HG03442 (cell line): ENCODE measurements at regions not wholly inside any gene's neighbourhood (a gene's known extent, or its start where the extent isn't known, plus 50 kb on each side); places are given as distances from the start of the nearest gene placed in this dataset.
"Not testable (repeated sequence)": the region's sequence is repeated elsewhere in the genome, so short reads cannot be mapped to it uniquely, and the experiment has no call there.

Experiments used
- ATAC-seq: cut with Tn5 transposase; IDR thresholded peaks from one replicate; pipeline ENCODE4 v1.9.1; 2021; ENCODE audit warnings: mild to moderate bottlenecking, moderate library complexity; ENCODE audit not compliant: unreplicated experiment

DNA sequence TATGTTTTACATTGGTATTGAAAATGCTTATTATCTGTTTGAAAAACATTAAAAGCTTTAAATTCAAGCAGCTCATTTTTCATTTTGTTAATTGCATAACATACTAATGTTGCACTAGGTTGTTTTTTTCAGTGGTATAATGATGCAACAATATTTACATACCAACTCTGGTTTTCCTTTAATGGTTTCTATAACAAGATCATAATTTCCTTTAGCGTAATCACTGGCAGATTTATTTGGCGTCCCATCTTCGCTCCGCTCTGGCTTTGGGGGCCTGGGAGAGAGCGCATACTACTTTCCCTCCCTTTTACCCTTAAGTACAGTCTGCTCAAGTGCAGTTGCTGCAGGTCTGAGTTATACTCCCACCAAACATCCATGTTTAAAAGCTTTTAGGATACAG is 574.1 kb downstream of the PRKD1 start:
- ATAC-seq = no peak

DNA sequence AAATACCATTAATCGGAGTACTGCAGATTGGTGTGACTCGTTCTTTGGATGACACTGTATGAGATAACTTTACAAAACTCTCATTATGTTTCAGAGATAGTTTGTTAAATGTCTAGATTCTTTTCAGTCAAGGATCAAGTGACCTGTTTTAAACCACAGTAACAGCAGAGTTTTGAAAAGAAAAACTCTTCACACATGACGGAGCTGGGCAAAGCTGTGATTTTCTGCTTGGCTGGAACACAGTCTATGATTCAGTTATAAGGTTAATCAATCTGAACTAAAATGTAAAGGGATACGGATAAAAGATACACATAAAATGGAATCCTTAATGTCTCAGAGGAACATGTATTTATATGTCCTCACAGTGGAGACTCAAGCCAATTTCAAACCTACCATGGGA is 573.2 kb downstream of the PRKD1 start:
- ATAC-seq = no peak

DNA sequence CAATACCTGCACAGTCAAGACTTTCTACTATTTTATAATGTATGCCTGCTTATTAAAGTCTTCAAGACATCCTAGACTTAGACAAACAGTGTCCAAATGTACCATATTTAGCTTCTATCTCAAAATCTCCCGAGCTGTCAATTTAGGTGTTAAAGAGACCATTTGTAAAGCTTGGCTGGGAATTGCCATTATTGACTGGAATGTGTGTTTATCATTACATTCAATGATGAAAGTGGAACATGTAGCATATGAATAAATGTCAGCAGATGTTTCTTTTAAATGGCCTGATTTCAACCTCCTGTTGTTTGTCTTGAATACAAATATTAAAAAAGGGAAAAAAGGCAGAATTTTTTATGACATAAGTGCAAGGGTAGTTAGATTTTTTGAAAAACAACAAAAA is 572.3 kb downstream of the PRKD1 start:
- no peak for ATAC-seq

DNA sequence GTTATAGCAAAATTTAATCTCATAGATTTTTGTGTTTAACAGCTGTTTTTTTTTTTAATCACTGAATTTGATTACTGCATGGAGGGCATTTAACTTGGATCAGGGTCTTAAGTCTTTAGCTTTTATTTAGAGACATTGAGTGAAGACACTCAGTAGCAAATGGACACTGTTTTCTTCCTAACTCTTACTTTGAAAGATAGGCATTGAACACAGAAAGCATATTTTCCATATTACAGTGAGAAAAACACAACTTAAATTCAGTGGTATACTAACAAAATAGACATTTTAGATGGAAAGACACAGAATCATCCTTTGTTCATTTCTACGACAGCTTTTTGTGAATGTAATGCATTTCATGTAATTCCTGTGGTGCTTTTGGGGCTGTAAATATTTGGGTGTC is 571.8 kb downstream of the PRKD1 start:
- ATAC-seq = no peak

DNA sequence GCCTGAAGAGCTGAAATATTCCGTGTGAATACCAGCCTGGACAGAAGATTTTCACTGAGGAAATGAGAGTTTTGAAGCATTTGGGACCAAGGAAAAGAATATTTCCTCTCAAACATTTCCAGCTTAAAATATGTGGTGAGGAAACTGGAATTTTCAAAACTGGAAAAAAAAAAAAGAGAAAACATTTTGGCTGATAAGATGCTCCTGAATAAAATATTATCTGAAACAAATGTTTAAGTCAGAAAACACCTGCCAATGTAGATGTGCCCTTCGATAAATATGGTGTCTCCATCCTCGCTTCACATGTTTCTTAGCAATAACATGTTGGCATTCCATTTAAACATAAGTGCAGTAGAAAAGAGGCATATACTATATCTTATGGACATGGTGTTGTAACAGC is 567.0 kb downstream of the PRKD1 start:
- ATAC-seq = no peak

DNA sequence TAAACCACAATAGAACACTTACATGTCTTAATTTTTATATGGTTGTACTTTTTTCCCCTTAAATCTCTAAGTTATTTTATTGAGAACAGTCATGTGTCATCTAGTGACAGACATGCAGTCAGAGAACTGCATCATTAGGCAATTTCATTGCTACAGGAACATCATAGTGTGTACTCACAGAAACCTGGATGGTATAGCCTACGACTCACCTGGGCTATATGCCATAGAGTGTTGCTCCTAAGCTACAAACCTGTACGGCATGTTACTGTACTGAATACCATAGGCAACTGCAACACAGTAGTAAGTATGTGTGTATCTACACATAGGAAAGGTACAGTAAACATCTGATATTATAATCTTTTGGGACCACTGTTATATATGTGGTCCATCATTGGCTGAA is 557.6 kb downstream of the PRKD1 start:
- no peak for ATAC-seq

DNA sequence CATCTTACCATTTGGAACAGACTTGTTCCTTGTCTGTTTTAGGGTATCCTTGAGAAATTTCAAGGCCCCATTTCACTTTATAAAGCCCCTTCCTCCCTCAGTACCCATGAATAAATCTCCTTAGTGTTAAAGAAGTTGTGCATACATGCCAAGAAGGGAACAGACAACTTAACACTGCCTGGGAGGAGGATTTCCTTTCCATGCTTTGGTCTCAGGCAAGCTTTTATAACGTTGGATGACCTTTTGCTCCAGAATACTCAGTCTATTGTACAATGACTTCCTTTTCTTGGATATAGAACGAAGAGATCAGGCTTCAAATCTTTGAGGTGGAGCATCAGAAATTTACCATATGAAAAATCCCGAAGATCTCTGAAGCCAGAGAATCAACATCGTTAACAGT is 551.4 kb downstream of the PRKD1 start:
- ATAC-seq = no peak

DNA sequence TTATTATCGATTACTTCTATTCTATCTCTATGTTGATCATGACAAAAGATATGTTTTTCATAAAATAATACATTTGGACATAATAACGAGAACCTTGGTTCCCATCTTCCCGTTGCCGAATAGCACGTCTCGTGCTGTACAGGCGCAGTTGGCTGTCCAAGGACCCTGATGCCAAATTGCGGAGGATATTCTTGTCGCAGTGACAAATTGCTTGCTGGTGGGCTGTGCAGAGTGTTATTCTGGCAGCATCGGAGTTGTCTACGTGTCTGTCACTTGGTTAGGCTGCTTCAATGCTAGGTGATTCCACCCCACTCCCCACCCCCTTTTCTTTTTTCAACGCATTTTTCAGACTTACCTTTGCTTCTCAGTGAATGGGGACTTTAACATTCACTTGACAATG is 546.8 kb downstream of the PRKD1 start:
- ATAC-seq = no peak

DNA sequence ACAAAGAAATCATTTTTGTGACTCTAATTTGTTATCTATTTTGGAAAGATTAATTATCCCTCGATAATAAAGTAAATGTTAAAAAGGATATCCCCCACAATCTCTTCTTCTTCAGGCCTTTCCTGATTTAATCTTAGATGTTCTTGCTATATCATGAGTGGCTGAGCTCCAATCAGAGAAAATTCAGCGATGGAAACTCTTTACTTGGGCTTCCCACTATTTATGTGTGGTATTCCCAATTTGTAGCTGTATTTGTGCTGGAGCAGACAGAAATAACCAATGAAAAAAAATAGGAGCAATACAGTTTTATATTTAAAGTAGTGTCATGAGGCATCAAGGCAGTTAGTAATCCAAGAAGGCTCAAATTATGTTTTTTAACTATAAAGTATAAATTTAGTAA is 539.1 kb downstream of the PRKD1 start:
- no peak for ATAC-seq

DNA sequence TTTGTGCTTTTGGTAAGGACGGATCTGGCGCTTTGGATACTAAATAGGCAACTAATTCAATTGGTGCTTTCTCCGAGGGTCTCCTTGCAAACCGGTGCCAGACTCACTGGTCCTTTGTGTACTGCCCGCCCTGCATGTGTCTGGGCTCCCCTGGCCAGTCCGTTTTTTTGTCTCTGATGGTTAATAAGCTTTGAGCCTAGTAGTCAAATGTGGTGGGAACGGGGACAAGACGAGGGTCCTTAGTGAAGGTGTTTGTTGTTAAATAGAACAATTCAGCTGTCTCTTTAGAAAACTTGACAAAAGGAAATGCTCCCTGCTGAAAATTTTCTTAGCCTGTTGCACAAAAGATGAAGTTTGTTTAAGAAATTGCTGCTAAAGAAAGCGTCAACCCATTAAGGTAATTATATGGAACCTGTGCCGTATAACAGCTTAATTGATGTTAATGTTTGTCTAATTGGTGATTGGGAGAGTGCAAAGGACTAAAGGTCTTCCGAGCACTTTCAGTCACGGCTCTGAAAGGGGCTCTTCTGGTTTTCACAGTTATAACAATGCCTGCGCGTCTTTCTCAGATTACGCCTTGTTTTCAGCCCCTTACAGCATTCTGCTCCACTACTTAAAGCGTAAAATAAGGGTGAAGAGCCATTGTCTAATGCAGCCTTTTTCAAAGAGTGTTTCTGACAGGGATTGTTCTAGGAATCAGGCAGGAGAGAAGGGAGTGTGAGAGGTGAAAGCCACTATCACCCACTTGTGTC is 537.4 kb downstream of the PRKD1 start:
- no peak for ATAC-seq

DNA sequence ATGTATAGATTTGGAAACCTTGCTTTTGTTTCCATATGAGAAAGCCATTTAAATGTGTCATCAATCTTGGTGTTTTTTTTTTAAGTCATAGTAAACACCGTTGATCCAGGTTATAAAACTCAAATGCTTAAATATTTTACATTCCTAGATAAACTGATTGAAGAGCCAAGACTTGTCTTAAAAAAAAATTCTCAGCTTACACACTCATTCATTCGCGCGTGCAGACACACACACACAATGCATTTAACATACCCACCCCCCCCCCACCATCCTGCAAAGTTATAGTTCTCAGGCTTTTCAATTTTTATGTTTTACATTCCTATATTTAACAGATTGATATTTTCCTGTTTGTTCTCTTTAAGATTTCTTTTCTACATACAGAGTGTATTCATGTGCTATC is 536.4 kb downstream of the PRKD1 start:
- ATAC-seq = no peak

DNA sequence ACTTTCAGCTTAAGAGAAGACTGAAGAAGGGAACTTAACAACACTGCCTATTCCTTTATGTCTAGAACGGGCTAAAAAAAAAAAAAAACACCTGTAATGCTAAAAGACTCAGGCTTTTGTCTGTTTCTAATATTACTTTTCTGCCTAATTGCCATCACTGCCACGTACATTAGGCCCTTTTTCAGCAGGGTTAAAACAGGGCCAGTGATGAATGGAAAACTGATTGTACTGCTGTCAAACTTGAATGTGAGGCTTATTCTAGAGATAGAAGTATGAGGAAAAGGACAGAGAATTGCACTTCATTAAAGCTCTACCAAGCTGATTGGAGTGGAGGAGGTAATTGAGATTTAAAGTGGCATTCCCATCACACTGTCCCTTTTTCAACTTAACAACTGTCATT is 535.8 kb downstream of the PRKD1 start:
- ATAC-seq = no peak

DNA sequence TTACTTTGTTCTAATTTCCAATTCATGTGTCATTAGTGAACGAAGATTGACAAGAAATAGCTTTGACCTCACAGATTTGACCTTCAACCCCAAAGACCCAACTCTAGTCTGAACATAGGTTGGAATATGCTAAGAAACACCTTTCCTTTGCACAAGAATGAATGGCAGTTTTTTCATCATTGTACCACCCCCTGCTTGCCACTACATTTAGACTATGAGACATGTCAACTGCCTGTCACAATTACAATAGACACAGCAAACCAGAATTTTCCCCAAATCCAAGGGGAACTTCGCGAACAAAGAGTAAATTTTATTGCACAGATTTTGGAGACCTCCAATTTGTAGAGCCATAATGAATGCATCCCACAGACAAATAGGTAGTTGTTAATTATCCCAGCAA is 535.4 kb downstream of the PRKD1 start:
- no peak for ATAC-seq

DNA sequence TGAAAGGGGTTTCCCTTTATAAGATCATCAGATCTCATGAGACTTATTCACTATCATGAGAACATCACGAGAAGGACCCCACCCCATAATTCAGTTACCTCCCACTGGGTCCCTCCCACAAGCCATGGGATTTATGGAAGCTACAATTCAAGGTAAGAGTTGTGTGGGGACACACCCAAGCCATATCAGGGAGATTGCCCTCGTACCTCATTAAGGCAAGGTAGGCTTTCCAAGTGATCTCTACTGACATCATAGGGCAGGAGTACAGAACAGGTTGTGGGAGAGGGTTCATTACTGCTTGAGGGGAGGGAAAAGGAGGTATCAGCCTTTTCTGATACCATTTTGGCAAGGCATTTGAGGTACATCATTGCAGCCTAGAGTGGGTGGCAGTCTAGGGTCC is 524.6 kb downstream of the PRKD1 start:
- no peak for ATAC-seq

DNA sequence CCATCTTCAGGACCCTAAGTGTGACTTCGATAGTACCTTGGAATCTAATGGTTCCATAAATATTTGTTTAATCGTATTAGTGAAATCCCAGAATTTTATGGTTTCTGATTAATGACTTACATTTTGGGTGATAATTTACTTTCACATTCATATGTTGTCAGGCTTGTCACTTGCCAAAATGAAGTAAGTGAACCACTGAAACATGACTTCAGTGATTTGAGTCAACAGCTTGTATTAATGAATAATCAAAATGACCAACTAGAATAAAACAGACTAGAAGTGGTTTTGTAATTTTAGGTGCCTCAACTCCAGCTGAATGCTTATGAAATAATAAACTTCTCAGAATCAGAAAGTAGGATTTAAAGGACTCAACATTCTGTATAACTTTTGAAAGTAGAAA is 517.1 kb downstream of the PRKD1 start:
- no peak for ATAC-seq

DNA sequence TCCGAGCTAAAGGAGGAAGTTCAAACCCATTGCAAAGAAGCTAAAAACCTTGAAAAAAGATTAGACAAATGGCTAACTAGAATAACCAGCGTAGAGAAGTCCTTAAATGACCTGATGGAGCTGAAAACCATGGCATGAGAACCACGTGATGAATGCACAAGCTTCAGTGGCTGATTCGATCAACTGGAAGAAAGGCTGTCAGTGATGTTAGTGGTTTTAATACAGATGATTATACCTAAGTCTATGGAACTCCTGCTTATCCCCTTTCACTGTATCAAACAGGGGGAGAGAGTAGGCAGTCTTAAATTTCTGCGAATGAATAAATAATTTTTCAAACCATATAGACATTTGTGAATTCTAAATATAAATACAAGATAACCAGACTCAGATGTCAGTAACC is 512.7 kb downstream of the PRKD1 start:
- ATAC-seq = not testable (repeated sequence)

DNA sequence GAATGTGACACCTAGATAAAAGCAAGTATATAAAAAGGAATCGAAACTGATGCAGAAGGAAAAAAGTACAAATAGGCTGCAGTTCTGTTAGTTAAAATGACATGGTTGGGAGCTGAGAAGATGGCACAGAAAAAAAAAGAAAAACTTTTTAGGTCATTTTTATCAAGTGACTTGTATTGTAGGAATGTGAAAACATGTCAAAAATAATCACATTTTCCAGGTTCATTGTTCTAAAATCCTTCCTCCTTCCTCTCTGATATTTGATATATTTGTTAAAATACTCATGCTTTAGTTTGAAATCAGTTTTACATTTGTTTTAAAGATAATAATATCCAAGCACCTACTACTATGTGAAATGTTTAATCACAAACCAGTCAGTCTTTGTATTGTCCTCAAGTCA is 507.9 kb downstream of the PRKD1 start:
- no peak for ATAC-seq

DNA sequence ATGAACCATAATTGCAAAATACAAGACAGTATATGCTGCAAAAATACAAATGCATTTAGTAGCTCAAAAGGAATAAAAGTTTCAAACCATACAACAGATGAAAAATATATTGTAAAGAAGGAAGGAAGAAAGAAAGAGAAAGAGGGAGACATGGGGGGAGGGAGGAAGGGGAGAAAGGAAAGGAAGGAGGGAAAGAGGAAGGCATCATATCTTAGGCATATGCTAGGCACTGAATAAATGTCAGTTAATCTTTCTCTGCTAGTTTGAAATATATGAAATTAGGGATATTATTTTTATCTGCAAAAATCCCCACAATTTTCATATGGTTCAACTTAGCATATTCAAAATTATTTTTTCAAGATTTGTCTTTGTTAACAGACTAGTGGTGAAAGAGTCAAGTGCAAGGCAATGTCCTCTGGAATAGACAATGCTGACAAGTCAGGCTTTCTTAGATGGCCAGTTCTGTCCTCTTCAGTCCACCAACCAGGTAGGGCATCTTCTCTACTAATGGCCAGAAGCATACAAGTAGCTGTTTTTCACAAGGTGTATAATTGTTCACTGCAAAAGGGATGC is 506.4 kb downstream of the PRKD1 start:
- no peak for ATAC-seq

DNA sequence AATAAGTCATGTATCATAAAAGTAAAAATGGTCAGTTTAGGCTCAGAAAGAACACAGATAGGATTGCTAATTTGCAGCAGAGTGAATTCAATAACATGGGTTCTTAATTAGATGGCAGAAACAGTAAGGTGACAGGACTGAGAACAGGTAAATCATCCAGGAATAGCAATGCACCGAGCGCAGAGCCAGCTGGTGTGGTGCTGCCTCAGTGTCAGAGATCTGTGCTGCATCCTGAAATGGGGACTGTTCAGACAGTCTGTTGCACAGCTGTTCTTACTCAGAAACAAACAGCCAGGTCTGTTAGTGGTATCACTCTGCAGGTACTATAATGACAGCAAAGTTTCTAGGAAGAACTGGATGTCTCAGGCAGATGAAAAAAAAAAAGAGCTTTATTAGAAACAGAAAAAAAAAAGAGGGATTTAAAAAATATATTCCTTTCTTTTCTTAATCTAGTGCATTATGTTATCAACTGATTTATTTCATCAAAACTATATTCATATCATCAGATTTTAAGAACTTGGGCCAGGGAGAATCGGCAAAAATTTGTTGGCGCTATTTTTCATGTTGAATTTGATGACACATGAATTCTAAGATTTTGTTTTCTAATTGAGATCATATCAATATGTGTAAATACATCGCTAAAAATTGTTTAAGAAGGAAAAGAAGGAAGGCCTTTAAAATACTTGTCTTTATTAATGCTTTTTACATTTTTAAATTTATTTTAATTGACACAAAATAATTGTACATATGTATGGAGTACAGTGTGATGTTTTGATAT is 501.8 kb downstream of the PRKD1 start:
- ATAC-seq = no peak

DNA sequence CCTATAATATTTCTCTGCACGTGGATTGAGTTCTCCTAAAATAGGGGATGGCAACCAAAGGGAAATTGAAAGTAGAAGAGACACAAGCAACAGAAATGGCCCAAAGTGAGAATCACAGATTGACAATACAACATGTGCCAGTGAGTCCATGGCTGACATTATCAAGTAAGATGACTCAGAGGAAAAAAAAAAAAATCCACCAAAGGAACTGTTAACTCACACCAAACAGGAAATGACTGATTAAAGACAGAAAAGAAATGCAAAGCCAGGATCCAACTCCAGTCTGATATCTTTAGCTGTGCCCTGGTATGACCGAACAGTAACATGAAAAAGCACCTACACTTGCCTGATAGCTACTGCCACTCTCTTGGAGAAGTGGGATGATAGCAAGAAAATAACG is 485.0 kb downstream of the PRKD1 start:
- ATAC-seq = no peak

DNA sequence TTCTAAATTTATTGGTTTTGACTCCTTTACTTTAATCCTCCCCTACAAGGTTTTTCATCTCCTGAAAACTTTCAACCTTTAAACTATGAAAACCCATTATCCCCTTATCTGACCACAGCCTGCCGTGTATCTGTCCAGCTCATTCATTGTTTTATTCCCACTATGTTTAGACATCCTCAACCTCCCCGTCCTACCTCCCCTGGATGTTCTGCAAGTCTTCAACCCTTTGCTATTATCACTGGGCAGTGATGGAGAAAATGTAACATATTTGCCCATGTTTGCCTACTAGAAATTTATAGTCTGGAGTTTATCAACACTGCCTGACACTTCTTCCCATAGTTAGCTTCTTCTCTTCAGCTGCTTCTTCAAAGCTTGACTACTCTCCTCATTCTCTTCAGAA is 483.4 kb downstream of the PRKD1 start:
- ATAC-seq = no peak

DNA sequence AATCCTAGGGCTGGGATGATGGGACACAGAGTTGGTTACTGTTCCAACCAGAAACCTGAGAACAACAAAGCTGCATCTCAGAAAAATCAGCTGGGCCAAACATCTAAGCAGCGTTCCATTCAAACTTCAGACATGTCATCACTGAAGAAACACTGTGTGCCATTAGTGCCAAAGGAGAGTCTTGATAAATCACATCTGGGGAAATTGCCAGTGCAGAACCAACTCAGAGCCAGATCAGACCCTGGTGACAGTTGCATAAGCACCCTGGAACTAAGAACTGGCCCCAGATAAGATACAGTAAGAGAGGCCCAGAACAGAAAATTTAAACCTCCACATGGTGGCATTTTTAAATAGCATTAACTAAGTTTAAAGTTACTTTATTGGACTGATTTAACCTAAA is 482.8 kb downstream of the PRKD1 start:
- no peak for ATAC-seq
